H1 (cell line): ENCODE measurements at regions not wholly inside any gene's neighbourhood (a gene's known extent, or its start where the extent isn't known, plus 50 kb on each side); places are given as distances from the start of the nearest gene placed in this dataset.

Experiments
- CREB1 ChIP-seq: IDR thresholded peaks from 2 replicates; pipeline ENCODE4 v1.6.1; 2012; ENCODE audit warnings: inconsistent platforms
- FOSL1 ChIP-seq: IDR thresholded peaks from 2 replicates; pipeline ENCODE4 v1.6.1; 2011; ENCODE audit warnings: mild to moderate bottlenecking, low read depth, low read length, moderate library complexity; ENCODE audit not compliant: insufficient read depth
- POU5F1 ChIP-seq: IDR thresholded peaks from 2 replicates; pipeline ENCODE4 v1.6.1; 2011; ENCODE audit warnings: low read depth, mild to moderate bottlenecking, low read length, moderate library complexity
- RAD21 ChIP-seq, 2 experiments: IDR thresholded peaks in 1 of 2; conservative IDR thresholded peaks in 1 of 2; 2 replicates each; pipeline ENCODE4 v1.6.1; 2011; ENCODE audit warnings: low read depth in 2 of 2, low read length in 2 of 2, improper control_type of control experiment in 1 of 2, inconsistent platforms in 1 of 2, mild to moderate bottlenecking in 1 of 2, moderate library complexity in 1 of 2

DNA sequence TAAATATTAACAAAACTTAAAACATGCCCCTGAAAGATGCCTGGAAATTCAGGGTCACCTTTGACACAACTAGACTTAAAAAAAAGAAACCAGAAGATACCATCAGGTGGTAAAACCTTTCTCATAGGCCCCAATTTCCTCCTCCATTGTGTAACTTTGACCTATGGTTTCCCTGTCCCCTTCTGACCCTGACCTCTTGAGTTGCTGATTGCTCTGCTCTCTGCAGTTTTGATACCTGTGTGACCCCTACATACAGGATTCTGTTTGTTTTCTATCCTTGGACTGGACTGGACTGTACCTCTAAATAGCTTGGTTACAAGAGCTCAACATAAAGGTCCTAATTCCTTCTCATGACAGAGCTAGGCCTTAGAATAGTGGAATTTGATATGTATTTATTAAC is 220.6 kb downstream of the ZIC4 start (continued):
- no peak for TF ChIP-seq FOSL1
- no peak for TF ChIP-seq RAD21 (IDR thresholded peaks at IDR 0.05 in 1 of 2, conservative IDR thresholded peaks at IDR 0.05 in 1 of 2; ENCODE audit: low read depth in 2 of 2, low read length in 2 of 2)
- no peak for TF ChIP-seq POU5F1
- no peak for TF ChIP-seq CREB1
